ENCODE measurements at regions not wholly inside any gene's neighbourhood (a gene's known extent, or its start where the extent isn't known, plus 50 kb on each side); places are given as distances from the start of the nearest gene placed in this dataset.
"Not testable (repeated sequence)": the region's sequence is repeated elsewhere in the genome, so short reads cannot be mapped to it uniquely, and the experiment has no call there.

- H3K36me3 ChIP-seq (ENCODE audit: control insufficient read depth, insufficient read depth, low read length, severe bottlenecking): no peaks in the 10 kb centered on the region
- H3K9ac ChIP-seq (ENCODE audit: low read length): no peak overlapping the region
- no peaks in the 10 kb centered on the region for H3K9me3 ChIP-seq (ENCODE audit: control insufficient read depth, low read length)
- H3K27me3 ChIP-seq (replicated peaks; ENCODE audit: control insufficient read depth, insufficient read depth, low read length): no peaks in the 10 kb centered on the region
- no peak overlapping the region for H3K4me3 ChIP-seq (ENCODE audit: low read length)
- H3K4me1 ChIP-seq (ENCODE audit: control insufficient read depth, insufficient read depth, low read length): peaks cover 13% of the 10 kb centered on the region
- DNase-seq (ENCODE audit: low read depth): no peak
These were observed 224.8 kb upstream of the CBLB start for GRCh38 chr3:106093616-106094015.

GRCh38 chr3:106097817-106098435, 229.1 kb upstream of the CBLB start:
- H3K36me3 ChIP-seq (ENCODE audit: control insufficient read depth, insufficient read depth, low read length, severe bottlenecking): no peaks in the 10 kb centered on the region
- peak; percentile 6 for DNase-seq (ENCODE audit: low read depth)
- peaks cover 6% of the 10 kb centered on the region for H3K9me3 ChIP-seq (ENCODE audit: control insufficient read depth, low read length)
- no peaks in the 10 kb centered on the region for H3K27me3 ChIP-seq (replicated peaks; ENCODE audit: control insufficient read depth, insufficient read depth, low read length)
- peaks cover 13% of the 10 kb centered on the region for H3K4me1 ChIP-seq (ENCODE audit: control insufficient read depth, insufficient read depth, low read length)
- peak overlapping the region; percentile 9 for H3K9ac ChIP-seq (ENCODE audit: low read length)
- peak overlapping the region; percentile 8 for H3K4me3 ChIP-seq (ENCODE audit: low read length)

GRCh38 chr3:106103383-106103782, 234.6 kb upstream of the CBLB start:
- Histone ChIP-seq H3K9ac (ENCODE audit: low read length) (no peak overlapping the region), H3K27me3 (replicated peaks; ENCODE audit: control insufficient read depth, insufficient read depth, low read length) (no peaks in the 10 kb centered on the region), H3K9me3 (ENCODE audit: control insufficient read depth, low read length) (peaks cover 6% of the 10 kb centered on the region), H3K36me3 (ENCODE audit: control insufficient read depth, insufficient read depth, low read length, severe bottlenecking) (no peaks in the 10 kb centered on the region), H3K4me1 (ENCODE audit: control insufficient read depth, insufficient read depth, low read length) (peaks cover 7% of the 10 kb centered on the region), H3K4me3 (ENCODE audit: low read length) (no peak overlapping the region)
- DNase-seq (ENCODE audit: low read depth): no peak

- no peak overlapping the region for H3K9ac ChIP-seq (ENCODE audit: low read length)
- H3K36me3 ChIP-seq (ENCODE audit: control insufficient read depth, insufficient read depth, low read length, severe bottlenecking): no peaks in the 10 kb centered on the region
- peaks cover 6% of the 10 kb centered on the region for H3K9me3 ChIP-seq (ENCODE audit: control insufficient read depth, low read length)
- DNase-seq (ENCODE audit: low read depth): no peak
- no peaks in the 10 kb centered on the region for H3K27me3 ChIP-seq (replicated peaks; ENCODE audit: control insufficient read depth, insufficient read depth, low read length)
- H3K4me3 ChIP-seq (ENCODE audit: low read length): no peak overlapping the region
- H3K4me1 ChIP-seq (ENCODE audit: control insufficient read depth, insufficient read depth, low read length): peaks cover 7% of the 10 kb centered on the region
These were observed 235.3 kb upstream of the CBLB start for GRCh38 chr3:106104078-106104477.

- H3K36me3 ChIP-seq (ENCODE audit: control insufficient read depth, insufficient read depth, low read length, severe bottlenecking): no peaks in the 10 kb centered on the region
- H3K27me3 ChIP-seq (replicated peaks; ENCODE audit: control insufficient read depth, insufficient read depth, low read length): no peaks in the 10 kb centered on the region
- H3K4me1 ChIP-seq (ENCODE audit: control insufficient read depth, insufficient read depth, low read length): no peaks in the 10 kb centered on the region
- no peak overlapping the region for H3K9ac ChIP-seq (ENCODE audit: low read length)
- no peak overlapping the region for H3K4me3 ChIP-seq (ENCODE audit: low read length)
- no peak for DNase-seq (ENCODE audit: low read depth)
- H3K9me3 ChIP-seq (ENCODE audit: control insufficient read depth, low read length): no peaks in the 10 kb centered on the region
These were observed 240.1 kb upstream of the CBLB start for GRCh38 chr3:106108925-106109324.

GRCh38 chr3:106112561-106112960, 243.7 kb upstream of the CBLB start:
- H3K36me3 ChIP-seq (ENCODE audit: control insufficient read depth, insufficient read depth, low read length, severe bottlenecking); H3K9me3 ChIP-seq (ENCODE audit: control insufficient read depth, low read length); DNase-seq (ENCODE audit: low read depth); H3K27me3 ChIP-seq (replicated peaks; ENCODE audit: control insufficient read depth, insufficient read depth, low read length); H3K4me3 ChIP-seq (ENCODE audit: low read length); H3K9ac ChIP-seq (ENCODE audit: low read length): not testable (repeated sequence)
- peaks cover 21% of the 10 kb centered on the region for H3K4me1 ChIP-seq (ENCODE audit: control insufficient read depth, insufficient read depth, low read length)

- DNase-seq (ENCODE audit: low read depth): no peak
- Histone ChIP-seq H3K4me1 (ENCODE audit: control insufficient read depth, insufficient read depth, low read length) (peaks cover 21% of the 10 kb centered on the region), H3K9me3 (ENCODE audit: control insufficient read depth, low read length) (no peaks in the 10 kb centered on the region), H3K27me3 (replicated peaks; ENCODE audit: control insufficient read depth, insufficient read depth, low read length) (no peaks in the 10 kb centered on the region), H3K36me3 (ENCODE audit: control insufficient read depth, insufficient read depth, low read length, severe bottlenecking) (no peaks in the 10 kb centered on the region), H3K4me3 (ENCODE audit: low read length) (no peak overlapping the region), H3K9ac (ENCODE audit: low read length) (no peak overlapping the region)
These were observed 244.9 kb upstream of the CBLB start for GRCh38 chr3:106113747-106114146.

- Histone ChIP-seq H3K4me3 (ENCODE audit: low read length) (no peak overlapping the region), H3K4me1 (ENCODE audit: control insufficient read depth, insufficient read depth, low read length) (peaks cover 25% of the 10 kb centered on the region), H3K9me3 (ENCODE audit: control insufficient read depth, low read length) (no peaks in the 10 kb centered on the region), H3K9ac (ENCODE audit: low read length) (no peak overlapping the region), H3K27me3 (replicated peaks; ENCODE audit: control insufficient read depth, insufficient read depth, low read length) (no peaks in the 10 kb centered on the region), H3K36me3 (ENCODE audit: control insufficient read depth, insufficient read depth, low read length, severe bottlenecking) (no peaks in the 10 kb centered on the region)
- peak; percentile 40 for DNase-seq (ENCODE audit: low read depth)
These were observed 245.4 kb upstream of the CBLB start for GRCh38 chr3:106114220-106114619.

GRCh38 chr3:106114848-106115247, 246.0 kb upstream of the CBLB start:
- Histone ChIP-seq H3K27me3 (replicated peaks; ENCODE audit: control insufficient read depth, insufficient read depth, low read length) (no peaks in the 10 kb centered on the region), H3K9ac (ENCODE audit: low read length) (no peak overlapping the region), H3K4me3 (ENCODE audit: low read length) (no peak overlapping the region), H3K4me1 (ENCODE audit: control insufficient read depth, insufficient read depth, low read length) (peaks cover 31% of the 10 kb centered on the region), H3K9me3 (ENCODE audit: control insufficient read depth, low read length) (no peaks in the 10 kb centered on the region), H3K36me3 (ENCODE audit: control insufficient read depth, insufficient read depth, low read length, severe bottlenecking) (no peaks in the 10 kb centered on the region)
- peak; percentile 47 for DNase-seq (ENCODE audit: low read depth)

GRCh38 chr3:106115557-106115956, 246.7 kb upstream of the CBLB start:
- H3K4me3 ChIP-seq (ENCODE audit: low read length): no peak overlapping the region
- no peak for DNase-seq (ENCODE audit: low read depth)
- H3K9ac ChIP-seq (ENCODE audit: low read length): no peak overlapping the region
- H3K27me3 ChIP-seq (replicated peaks; ENCODE audit: control insufficient read depth, insufficient read depth, low read length): no peaks in the 10 kb centered on the region
- no peaks in the 10 kb centered on the region for H3K36me3 ChIP-seq (ENCODE audit: control insufficient read depth, insufficient read depth, low read length, severe bottlenecking)
- peaks cover 38% of the 10 kb centered on the region for H3K4me1 ChIP-seq (ENCODE audit: control insufficient read depth, insufficient read depth, low read length)
- no peaks in the 10 kb centered on the region for H3K9me3 ChIP-seq (ENCODE audit: control insufficient read depth, low read length)

- DNase-seq (ENCODE audit: low read depth): no peak
- Histone ChIP-seq H3K4me3 (ENCODE audit: low read length) (no peak overlapping the region), H3K27me3 (replicated peaks; ENCODE audit: control insufficient read depth, insufficient read depth, low read length) (no peaks in the 10 kb centered on the region), H3K9ac (ENCODE audit: low read length) (no peak overlapping the region), H3K36me3 (ENCODE audit: control insufficient read depth, insufficient read depth, low read length, severe bottlenecking) (no peaks in the 10 kb centered on the region), H3K9me3 (ENCODE audit: control insufficient read depth, low read length) (no peaks in the 10 kb centered on the region), H3K4me1 (ENCODE audit: control insufficient read depth, insufficient read depth, low read length) (peaks cover 40% of the 10 kb centered on the region)
These were observed 248.1 kb upstream of the CBLB start for GRCh38 chr3:106116733-106117489.
